ENCODE measurements at regions not wholly inside any gene's neighbourhood (a gene's known extent, or its start where the extent isn't known, plus 50 kb on each side); places are given as distances from the start of the nearest gene placed in this dataset.

DNA sequence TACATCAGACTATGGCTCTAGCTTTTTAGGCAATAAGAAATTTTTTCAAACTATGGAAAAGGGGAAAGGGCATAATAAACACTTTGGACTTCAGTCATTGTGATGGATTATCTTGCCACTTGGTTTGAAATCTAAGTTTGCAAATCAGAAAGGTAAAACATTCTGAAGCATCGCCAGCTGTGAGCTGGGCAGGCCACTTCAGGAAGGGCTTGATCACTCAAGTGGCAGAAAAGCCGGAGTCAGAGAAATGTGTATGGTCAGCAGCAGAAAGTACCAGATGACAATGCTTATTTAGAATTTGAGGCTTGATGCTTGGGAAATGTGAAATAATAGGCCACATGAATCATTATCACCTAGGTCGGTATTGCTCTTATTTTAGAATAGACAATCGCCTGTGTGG lies 79.7 kb downstream of the ZNF648 start:
- TF ChIP-seq, protein P1, sequence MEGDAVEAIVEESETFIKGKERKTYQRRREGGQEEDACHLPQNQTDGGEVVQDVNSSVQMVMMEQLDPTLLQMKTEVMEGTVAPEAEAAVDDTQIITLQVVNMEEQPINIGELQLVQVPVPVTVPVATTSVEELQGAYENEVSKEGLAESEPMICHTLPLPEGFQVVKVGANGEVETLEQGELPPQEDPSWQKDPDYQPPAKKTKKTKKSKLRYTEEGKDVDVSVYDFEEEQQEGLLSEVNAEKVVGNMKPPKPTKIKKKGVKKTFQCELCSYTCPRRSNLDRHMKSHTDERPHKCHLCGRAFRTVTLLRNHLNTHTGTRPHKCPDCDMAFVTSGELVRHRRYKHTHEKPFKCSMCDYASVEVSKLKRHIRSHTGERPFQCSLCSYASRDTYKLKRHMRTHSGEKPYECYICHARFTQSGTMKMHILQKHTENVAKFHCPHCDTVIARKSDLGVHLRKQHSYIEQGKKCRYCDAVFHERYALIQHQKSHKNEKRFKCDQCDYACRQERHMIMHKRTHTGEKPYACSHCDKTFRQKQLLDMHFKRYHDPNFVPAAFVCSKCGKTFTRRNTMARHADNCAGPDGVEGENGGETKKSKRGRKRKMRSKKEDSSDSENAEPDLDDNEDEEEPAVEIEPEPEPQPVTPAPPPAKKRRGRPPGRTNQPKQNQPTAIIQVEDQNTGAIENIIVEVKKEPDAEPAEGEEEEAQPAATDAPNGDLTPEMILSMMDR (IDR thresholded peaks at IDR 0.05): no peak
- TF ChIP-seq POLR2A (IDR thresholded peaks at IDR 0.05): no peak

All from right lobe of liver (tissue), 4 donors.